Suppressor macrophage treated with lipopolysaccharide for 1 hour (primary cell): ENCODE measurements at regions not wholly inside any gene's neighbourhood (a gene's known extent, or its start where the extent isn't known, plus 50 kb on each side); places are given as distances from the start of the nearest gene placed in this dataset.

Experiments used
- DNase-seq, 3 donors: peaks; one replicate each; pipeline ENCODE4 v3.0.0-alpha.2; 2020 to 2022

DNA sequence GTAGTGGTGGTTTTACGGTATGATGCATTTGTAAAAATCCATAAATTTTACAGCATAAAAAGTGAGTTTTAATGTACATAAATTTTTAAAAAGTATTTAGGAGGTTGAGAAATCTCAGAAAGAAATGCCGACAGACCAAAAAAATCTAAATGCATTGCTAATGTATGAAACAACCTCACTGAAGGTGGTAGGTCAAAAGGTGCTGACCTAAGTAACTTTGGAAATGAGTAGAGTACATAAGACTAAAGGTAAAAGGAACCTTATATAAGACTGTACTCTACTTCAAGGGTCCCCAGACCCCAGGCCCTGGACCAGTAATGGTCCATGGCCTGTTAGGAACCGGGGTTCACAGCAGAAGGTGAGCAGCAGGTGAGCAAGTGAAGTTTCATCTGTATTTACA lies 163.4 kb downstream of the COL6A3 start:
- DNase-seq, result no peak

DNA sequence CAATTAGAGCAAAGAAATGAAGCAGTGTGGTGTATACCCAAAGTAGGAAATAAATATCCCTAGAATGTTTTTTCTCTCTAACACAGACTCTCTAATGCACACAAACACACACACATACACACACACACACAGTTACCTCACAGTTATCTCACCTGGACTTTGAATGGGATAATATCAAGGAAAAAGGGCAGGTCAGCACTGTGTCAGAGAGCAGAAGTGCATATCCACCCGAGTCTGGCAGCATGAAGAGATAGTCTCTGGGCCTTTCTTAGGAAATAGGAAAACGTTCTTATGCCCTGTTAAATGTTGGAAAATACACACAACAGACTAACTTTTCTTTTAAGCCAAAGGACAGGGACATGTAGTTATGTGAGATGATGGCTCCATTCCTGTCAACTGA lies 162.0 kb downstream of the COL6A3 start:
- no peak for DNase-seq

DNA sequence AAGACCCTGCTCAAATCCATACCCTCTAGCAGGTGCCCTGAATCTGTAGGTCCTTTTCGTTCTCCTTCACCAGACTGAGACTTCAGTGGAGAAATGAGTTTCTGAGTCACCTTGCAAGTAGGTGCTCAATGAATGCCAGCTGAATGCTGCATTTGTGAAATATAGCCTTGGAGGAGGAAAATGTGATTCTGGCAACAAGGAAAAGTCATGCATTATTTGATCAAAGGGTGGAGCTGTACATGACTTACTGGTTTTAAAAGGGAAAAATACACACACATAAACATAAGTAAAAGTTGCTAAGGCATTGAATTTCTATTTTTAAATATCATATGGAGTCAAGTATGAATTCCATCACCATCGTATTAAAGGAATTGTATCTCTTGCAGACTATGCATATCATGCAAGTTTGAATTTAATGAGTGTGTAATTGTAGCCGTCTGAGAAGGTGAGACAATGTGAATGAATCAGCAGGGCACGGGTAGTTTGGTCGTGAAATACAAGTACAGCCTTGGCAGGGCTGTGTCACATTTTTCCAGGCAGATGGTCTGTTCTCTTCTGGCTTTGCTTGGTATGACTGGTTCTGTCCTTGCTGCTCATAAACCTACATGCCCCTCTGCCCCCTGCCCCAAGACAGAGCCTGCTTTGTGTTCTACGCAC lies 160.8 kb downstream of the COL6A3 start:
- DNase-seq, result no peak

DNA sequence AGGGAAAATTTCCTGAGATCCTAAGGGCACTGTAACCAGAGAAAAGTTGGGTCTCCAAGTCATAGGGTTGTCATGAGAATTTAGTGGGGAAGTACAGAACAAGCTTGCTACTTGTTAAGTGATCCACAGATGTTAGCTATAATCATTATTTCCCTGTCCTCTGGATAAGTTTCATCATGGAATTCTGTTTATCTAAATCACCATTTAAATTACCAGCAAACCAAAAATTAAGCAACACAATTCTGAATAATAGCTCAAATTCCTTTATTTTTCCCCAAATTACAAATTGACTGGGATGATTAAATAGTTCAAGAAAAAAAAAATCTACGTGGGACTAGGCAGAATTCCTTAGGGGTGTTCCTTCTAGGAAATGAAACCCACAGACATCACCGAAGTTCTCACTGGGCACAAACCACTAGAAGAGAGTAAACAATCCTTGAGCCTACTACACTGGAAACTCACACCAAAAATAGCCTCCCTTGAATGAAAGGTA lies 159.5 kb downstream of the COL6A3 start:
- DNase-seq, result no peak

DNA sequence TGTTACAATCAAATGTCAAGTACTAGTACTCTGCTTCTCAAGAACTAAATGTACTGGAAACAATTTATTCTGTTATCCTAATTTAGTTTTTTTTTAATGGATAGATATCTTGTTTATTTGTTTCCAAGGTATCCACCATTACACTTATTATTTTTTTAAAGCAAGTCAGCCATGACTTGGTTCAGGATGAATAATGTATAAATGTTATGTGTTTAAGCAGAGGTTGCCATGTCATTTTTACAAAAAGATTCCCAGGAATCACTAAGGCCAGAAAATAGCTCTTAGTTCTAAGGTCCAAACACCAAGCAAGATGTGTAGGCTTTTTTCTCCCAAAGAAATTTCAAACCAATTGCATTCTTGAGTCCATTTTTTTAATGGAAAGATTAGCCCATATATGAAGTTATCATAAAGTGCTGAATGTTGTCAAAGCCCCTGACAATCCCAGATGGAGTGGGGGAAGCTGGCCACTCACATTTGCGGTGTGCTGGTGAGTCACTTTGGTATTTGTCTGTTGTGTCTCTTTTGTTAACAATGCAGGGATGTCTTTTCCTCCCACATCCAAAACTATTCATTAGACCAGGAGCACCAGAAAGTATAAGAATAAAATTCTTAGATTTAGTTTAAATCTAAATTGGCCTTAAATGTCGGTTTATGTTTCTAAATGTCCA lies 158.9 kb downstream of the COL6A3 start:
- DNase-seq, result no peak

DNA sequence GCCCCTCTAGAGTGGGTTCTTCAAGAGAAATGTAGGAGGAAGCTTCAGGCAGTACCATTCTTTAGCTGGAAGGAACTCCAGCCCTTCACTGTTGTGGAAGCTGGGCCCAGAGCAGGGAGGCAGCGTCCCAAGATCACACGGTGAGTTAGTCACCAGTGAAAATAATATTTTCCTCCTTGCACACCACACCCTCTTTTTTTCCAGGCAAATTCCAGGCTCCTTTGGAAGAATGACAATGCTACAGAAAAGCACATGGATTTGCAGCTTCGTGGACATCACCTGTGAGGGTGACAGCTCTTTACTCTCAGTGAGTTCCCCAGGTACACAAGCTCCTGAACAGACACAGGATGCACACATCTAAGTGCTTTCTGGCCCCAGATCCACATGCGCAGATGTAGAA lies 157.1 kb downstream of the COL6A3 start:
- DNase-seq, result peak in 1 of 3 donors; percentile 28

DNA sequence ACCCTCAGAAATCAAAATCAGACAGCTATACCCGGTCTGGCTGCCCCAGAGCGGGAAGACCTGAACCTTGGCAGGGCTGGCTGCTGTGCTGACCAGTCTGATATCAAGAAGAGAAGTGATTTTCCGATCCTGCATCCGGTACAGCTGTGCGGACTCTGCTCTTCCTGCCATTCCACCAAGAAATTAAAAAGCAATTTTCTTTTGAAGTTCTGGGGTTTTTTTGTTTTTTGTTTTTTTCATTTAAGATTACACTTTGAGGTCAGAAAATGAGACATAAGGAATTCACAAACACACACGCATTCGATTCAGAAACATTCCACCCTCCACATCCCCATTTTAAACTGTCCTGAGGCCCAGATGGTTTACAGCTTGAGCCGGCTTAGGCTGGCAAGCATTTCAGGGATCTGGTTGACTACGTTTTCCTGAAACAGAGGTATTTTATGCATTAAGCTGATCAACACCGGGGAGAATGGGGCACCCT lies 156.5 kb downstream of the COL6A3 start:
- peak in 2 of 3 donors; percentile 38 to 63 for DNase-seq

DNA sequence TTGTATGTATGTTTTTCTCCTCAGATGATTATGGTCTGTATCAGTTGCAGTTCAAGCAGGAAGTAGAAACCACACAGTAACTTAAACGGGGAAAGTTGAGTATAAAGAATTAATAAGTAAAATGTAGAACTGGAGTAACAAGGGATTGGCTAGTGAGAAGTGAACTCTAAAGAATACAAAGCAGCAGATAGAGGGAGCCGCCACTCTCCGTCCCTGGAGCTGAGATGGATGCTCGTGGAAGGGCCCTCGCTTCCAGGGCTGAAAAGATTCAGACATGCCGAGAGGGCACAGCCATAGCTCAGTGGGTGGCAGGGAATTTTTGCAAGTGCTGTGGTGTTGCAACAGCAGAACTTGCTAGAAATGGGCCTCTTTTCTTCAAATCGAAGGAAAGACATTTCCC lies 155.8 kb downstream of the COL6A3 start:
- DNase-seq, result peak; percentile 74 to 80 (median 76)

DNA sequence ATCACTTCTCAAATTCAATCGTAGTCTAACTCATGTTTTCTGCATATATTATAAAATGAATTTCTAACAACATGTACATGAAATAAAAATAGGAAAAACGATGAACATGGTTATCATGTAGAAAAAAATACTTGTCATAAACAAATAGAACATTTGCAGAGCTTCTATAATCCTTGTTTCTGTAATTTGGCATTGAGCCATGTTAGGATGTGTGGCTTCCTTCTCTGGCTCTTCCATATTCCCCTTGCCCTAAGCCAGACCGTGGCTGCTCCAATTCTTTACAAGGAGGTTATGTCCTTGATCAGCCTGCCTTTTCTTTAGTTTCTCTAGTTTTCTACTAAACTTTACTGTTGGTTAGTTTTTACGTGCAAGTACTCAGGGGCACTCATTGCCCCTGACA lies 155.3 kb downstream of the COL6A3 start:
- no peak for DNase-seq

DNA sequence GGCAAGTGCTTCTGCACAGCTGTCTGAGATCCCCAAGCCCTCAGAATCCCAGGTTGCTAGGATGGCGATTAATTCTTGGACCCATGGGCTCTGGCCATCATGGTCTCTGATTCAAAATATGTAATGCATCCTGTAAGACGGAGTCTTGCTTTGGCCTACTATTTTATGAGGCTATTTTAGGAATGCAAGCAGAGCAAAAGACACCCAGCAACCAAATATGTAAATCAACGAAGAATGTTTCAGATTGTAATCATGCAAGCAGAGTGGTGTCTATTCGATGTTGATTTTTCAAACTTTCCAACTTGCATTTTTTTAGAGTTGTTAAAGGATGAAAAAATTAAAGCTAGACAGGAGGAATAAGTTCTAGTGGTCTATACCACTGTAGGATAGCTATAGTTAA lies 154.8 kb downstream of the COL6A3 start:
- DNase-seq, result no peak

DNA sequence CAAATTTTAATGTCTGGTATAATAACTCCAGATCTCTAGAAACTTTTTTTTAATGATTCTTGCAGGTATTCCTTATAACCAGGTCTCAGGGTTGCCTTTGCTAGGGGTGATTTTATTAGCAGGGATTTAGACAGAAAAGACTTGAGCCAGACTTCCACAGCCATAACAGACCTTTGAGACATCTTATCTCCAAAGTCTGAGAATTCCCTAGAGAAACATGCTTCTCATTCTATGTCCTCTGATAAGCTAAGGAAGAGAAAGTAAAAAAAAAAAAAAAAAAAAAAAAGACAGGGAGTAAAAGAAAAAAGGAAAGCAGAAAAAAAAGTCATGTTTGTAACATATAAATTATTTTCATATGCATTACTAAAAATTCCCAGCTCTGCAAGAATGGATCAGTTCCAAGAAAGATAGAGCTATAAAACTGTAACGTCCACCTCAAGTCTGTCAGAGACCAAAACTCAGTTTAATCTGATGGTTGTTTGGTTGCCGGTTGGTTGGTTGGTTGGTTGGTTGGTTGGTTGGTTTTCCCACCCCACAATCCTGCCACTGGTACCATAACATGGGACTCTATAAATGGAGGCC lies 153.8 kb downstream of the COL6A3 start:
- DNase-seq, result no peak

DNA sequence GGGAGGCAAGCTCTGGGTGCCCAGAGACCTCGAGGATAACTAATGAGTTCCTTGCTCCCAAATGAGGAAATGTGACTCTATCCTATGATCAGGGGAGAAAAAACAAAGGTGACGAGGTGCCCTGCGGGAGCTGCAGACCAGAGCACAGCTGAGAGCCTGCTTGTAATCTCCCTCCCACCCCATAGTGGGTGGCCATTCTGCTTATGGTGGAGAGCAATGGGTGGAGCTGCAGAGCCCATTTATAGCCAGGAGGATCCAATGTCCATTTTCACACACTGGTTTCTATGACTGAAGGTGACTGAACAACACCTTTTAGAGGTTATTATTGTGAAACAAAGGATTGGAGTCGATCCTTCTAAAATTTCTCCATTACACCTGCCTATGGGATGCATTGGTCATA lies 153.3 kb downstream of the COL6A3 start:
- DNase-seq, result no peak

DNA sequence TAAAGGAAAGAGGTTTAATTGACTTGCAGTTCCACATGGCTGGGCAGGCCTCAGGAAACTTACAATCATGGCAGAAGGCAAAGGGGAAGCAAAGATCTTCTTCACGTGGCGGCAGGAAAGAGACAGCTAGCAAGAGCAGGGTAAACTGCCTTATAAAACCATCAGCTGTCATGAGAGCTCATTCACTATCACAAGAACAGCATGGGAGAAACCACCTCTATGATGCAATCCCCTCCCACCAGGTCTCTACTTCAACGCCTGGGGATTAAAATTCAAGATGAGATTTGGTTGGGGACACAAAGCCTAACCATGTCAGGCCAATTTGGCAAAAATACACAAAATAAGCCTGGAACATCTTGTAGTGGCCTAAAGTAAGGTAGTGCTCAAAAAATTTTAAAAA lies 152.6 kb downstream of the COL6A3 start:
- peak in 1 of 3 donors; percentile 18 for DNase-seq

DNA sequence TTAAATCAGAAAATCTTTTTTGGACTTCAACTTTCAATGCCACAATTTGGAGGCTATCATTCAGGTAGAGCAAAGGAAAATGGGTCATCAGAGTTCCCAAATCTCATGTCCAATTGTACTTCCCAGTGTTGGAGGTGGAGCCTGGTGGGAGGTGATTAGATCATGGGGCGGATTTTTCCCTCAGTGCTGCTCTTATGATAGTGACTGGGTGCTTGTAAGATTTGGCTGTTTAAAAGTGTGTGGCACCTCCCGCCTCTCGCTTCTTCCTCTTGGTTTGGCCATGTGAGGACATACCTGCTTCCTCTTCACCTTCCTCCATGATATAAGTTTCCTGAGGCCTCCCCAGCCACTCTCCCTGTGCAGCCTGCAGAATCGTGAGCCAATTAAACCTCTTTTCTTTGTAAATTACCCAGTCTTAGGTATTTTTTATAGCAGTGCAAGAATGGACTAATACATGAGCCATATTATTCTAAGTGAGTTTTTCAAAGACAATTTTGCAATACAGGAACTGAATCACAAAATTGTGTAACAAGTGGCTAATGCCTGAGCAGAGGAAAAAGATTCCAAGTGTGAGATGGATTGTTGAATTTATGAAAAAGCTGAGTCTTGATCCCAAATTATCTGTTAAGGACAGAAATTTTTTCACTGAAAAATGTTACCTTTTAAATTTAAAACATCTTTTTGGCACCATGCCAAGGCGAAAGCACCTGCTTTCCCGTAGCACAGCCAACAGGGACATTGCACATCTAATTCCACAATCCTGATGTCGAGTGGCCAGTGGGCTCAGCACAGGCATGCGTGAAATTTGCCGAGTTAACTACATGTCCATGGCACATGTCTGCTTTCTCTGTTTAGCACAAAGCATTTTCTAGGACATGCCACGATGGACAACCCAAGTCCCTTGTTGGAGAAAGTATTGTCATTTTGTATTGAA lies 150.9 kb downstream of the COL6A3 start:
- DNase-seq, result peak; percentile 83 to 92 (median 90)

DNA sequence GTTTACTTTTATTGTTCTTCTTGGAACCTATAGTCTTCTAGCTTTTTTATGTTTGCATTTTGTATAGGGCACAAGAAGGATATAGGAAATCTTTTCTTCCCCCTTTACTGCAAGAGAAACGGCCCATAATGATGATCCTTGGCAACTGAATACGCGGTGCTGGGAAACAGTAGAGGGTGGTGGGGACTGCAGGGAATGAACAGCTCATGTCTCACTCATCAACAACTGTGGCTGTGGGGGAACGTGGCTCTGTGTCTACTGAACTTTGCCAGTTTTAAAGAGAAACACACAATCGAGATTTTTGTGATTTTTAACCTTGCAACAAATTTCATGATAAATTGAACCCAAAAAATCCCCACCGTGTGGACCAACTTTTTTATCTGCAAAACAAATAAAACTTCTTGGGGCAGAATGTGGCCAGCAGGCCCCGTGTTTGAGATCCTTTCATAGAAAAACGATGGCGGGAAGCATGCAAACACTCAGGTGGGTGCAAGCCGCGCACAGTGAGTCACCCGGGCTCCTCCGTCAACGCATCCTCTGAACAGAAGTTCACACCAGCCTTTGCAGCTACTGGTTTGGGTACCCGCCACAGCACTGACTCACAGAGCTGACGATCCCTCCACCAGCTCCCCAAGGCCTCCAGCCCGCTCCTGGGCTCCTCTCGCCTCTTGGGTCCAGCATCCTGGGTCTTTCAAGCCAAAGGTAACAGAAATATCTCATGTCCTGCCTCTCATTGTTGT lies 149.3 kb downstream of the COL6A3 start:
- no peak for DNase-seq

DNA sequence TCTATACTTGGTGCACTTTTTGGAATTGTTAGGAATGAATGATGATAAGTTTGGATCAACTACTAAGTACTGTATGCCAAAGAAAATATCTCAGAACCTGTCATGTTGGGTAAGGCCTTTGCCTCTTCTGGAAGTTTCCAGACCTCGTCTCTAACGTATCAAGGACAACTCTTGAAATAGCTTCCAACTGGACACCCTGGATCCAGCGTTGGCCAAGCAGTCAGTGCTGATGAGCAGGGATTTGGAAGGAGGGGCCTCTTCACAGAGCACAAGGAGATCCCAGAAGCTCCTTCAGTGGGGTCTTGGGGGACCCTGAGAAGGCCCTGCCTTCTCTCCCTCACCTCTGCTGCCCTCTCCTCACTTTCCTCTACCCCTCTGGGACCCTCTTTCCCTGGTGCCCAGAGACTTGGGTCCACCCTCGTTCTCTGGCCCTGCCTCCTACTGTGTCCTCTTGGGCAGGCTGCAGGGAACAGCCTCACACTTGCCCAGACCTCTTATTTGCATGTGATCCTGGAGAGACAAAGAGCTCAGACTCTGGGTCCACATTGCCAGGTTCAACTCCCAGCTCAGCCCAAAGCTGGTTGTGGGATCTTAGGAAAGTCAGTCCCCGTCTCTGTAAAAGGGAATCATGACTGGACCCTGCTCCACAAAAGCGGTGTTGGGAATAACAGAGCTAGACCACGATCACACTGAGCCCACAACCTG lies 145.8 kb downstream of the COL6A3 start:
- no peak for DNase-seq

DNA sequence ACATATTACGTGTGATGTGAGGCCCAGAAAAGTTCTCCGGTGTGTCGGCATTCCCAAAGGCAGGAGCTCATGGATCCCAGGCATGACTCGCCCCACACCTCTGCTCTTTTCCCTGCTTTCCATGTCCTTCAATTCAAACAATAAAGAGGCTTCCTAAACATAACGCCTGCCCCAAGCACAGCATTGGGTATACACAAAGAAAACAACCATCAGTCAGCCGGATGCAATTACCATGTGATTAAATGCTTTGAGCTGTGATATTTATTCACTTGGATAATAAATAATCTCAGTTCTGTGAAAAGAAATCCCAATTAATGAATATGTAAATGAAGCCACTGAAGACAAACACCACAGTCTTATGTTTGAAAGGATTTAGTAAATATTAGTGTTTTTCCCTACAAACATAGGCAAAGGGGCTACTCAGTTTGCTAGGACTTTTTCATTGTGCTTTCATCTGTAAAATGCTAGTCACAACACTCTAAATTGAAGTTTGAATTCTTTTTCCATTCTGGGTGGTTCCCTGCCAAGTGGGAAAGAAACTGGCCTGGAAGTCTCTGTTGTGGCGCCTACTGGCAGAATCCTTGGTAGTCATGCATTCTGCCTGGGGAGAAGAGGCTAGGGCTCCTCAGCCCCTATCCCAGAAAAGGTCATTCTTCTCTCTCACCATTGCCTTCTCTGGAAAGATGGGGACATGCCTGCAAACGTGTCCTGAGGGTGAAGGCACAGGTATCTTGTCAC lies 144.7 kb downstream of the COL6A3 start:
- DNase-seq, result no peak

DNA sequence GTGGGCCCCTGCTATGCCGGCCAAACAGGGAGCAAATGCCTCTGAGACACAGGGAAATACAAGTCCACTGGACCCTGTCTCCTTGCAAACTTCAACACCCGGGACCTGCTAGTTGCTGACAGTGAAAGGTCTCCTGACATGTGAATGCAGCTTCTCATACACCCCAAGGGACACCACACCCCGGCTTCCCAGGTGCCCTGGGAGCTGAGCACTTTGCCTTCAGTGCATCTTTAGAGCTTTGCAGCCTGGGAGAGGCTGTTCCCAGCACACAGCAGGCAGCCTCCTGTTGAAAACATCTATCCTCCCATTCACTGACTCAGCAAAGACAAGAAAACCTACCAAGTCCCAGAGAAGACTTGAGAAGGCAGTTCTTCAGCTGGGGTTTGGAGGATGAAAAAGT lies 143.4 kb downstream of the COL6A3 start:
- DNase-seq, result no peak

DNA sequence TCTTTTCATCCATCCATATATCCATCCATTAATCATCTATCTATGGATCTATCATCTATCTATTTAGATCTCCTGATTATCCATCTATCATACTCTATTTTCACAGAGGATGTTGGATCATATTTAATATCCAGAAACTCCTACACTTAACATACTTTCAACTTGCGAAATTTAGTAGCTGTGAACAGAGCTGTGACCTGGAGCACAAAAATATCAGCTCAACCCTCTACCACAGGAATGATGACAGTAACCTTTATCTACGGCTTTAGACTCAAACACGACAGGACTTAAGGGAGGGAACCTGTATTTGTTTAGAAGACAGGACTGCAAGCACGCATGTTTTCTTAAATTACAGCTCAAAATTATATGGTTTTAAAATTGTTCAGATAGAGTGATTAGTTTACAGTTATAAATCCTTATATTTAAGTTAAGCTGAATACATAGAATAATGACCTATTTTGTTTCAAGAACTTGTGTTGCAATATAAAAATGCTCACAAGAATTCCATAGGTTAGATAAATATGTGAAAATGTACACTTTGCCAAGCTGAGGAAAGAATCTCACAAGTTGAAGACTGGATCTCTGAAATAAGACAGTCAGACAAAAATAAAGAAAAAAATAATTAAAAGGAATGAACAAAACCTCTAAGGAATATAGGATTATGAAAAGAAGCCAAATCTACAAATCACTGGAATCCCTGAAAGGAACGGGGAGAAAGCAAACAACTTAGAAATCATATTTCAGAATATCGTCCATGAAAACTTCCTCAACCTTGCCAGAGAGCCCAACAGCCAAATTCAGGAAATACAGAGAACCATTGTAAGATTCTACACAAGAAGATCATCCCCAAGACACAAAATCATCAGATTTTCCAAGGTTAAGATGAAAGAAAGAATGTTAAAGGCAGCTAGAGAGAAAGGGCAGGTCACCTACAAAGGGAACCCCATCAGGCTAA lies 142.0 kb downstream of the COL6A3 start:
- DNase-seq, result no peak
